ENCODE measurements at regions not wholly inside any gene's neighbourhood (a gene's known extent, or its start where the extent isn't known, plus 50 kb on each side); places are given as distances from the start of the nearest gene placed in this dataset.
A peak's percentile ranks its signal among the peaks of the same experiment; 100 is the strongest.
"Not testable (repeated sequence)": the region's sequence is repeated elsewhere in the genome, so short reads cannot be mapped to it uniquely, and the experiment has no call there.

DNA sequence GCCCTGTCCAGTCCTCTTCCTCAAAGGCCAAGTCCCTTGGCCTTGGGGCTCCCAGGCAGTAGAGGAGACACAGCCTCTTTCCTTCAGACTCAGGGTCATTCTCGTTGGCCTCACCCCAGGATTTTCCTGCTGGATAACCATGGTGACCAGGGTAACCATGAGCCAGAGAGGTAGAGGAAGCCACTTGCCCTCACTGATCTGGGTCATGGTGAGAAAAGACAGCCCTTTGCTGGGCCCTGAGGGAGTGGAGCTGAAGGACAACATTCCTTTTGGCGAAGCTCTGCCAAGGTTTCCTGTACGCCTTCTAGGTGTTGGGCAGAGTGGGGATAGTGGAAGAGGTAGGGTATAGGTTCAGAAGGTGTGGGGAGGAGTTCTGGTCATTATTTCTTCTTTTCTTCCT lies 53.1 kb upstream of the WNT4 start:
- no peak for DNase-seq

DNA sequence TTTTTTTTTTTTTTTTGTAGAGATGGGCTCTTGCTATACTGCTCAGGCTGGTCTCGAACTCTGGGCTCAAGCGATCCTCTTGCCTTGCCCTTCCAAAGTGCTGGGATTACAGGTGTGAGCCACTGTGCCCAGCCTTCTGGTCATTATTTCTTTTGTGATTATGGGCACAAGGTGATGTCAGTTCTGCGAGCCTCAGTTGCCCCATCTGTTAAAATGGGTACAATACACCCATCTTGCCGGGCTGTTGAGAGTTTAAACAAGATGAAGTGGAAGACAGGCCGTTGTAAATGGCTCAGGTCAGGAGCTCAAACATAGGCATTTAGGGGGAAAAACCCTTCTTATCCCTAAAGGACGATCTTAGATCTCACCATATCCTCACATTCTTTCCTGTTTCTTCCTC lies 53.7 kb upstream of the WNT4 start:
- DNase-seq = no peak

DNA sequence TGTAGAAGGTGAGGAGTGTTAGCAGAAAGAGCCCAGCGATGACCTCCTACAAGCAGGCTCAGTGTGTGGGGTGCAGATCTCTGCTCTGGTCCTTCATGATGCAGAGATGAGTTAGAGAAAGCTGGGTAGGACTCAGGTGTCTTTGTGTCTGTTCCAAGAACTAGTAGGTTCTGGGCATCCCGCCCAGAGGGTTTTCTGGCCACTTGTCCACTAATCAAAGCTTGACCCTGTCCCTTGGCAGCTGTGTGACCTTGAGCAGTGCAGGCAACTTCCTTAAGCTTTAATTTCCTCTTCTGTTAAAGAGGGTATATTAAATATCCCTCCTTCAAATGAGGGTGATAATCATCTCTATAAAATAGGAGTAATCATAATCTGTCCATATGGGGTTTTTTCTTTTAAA lies 54.7 kb upstream of the WNT4 start:
- no peak for DNase-seq

DNA sequence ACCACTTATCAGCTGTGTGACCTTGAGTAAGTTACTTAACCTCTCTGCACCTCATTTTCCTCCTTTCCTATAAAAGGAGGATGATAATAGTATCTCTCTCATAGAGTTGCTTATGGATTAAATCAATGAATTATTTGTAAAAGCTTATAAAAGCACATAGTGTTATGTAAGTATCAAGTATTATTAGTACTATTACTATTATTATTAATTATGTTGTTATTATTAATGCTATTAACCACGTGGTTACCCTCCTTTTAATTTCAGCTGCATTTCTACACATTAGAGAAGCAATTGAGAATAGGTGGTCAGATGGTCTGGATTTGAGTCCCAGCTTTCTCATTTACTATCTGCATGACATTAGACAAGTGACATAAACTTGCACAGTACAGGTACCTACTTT lies 58.1 kb upstream of the WNT4 start:
- DNase-seq = no peak

DNA sequence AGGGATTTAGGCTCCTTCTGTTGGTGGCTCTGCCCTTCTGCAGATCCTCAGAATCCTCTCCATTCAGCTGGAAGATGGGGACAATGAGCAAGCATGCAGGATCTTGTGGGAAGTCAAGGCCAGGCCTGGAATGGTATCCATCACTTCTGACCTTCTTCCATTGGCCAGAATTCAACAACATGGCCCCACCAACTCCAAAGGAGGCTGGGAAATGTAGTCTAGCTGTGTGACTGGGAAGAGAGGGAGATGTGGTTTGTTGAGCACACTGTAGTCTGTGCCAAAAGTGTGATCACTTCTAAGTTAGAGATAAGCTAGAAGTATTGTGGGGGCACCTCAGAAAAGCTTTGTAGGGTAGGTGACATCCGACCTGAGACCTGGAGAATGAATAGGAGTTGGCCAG lies 60.4 kb upstream of the WNT4 start:
- no peak for DNase-seq

DNA sequence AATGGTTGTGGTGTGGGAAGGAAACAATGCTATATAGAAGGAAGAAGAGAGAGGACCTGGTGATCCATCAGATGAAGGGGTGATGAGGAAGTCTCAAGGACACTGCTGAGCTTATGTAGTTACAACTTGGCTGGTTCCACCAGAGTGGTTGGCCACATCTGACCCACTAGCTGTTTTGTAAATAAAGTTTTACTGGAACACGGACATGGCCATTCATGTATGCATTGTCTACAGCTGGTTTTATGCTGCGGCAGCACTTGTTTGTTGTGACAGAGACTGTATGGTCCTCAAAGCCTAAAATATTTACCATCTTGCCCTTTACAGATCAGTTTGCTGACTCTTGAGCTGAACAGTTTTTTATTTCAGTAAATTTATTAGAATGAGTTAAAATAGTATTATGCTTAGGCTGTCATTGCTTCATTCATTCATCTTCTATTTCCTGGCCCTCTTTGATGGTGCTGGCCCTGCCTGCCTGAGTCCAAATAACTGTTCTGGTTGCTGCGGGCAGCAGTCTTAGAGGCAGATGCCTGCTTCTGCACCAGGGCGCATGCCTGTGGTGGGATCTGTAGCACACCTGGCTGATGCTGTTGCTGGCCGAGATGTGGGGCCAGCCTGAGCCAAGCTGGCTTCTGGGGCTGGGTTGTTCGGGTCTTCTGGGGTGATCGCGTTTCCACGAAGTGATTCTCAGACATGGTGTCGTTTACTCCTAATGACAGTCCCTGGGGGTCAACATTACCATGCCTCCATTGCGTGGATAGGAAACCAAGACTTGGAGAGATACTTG lies 61.4 kb upstream of the WNT4 start:
- DNase-seq = no peak

DNA sequence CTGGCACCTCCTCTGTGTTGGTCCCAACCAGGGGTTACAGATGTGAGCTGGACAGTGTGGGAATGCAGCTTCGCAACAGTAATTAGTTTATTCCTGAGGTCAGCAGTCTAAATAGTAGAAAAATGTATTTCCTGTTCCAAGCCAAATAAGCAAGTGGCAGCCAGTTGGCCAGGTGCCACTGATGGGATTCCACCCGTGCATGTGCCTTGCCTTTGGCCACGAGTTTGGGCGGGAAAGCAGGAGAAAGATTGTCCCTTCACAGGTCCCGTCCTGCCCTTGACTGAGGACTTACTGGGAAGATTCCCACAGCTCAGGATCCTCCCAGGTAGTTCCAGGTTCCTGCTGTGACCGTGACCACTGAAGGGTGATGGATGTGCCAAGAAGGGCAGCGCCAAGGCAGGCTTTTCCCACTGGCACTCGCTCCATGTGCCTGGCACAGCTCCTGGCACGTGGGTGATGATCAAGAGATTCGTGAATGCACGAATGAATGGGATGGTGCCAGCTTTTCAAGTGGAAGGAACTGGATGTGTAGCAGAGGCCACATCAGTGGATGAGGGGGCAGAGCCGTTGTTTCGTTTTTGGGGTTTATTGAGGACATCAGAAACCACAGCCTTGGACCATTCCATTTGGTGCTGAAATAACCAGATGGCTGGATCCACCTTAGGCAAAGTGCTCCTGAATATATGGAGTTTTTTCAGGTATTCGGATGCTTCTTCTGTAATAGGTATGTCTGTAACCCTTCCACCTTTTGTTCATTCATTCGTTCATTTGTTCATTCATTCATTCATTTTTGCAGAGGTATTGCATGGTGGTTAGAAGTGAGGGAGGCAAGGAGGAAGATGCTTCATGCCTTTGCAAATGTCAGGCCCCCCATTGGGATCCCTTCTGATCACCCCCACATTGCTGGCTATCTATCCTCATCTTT lies 62.4 kb upstream of the WNT4 start:
- DNase-seq = peak; percentile 9

DNA sequence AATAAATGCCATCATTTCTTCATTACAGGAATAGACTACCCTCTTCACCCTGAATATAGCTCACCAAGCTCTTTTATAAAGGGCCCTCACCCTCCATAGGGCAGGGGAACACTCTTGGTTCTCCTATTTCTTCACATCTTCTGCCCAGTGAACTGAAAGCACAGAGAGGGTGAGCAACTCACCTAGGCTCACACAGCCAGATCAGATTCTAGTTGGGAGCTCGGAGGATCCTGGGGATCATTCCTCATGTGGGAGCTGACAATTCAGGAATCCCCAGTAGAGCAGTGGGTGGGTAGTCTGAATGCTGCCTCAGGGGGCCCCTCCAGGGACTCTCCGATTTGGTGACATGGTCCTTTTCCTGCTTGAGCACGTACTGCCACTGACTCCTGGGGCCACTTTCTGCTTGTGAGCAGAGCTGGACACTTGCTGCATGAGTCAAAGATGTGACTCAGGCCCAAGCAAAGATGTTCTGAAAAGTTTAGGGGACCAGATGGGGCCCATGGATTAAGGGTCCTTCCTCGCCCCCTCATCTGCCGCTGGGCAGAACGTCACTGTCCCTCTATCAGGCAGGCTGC lies 63.7 kb upstream of the WNT4 start:
- no peak for DNase-seq

DNA sequence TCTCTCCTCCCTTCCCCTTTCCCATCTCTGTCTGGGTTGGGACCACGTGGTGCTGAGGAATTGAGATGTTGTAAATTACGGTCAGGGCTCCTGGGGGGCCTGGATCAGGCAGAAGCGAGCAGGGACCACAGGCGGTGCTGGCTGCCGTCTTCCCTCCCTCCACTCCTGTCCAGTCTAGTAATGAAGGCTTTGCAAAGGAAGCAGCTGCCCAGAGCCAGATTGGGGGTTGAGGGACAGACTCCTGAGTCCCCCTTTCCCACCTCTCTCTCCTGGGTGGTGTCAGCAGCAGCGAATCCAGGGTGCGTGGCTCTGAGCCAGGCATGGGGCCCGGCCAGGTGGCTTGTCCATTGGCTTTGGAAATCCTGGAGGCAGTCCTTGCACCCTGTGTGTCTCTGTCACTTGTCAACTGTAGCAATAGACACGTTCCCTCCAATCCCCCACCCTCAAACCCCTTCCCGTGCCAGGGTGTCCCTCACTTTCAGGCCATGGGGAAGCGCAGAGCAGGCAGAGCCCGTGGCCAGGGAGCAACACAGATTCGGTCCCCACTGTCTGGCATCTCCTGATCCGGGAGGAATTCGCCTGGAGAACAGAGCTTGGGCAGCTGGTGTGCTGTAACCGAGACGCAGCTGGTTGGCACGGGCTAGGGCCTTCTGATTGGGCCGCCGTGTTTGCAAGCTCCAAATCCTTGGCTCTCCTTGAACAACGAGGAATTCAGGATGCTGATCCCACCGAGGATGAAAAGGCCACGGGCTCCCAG lies 64.8 kb upstream of the WNT4 start:
- no peak for DNase-seq

DNA sequence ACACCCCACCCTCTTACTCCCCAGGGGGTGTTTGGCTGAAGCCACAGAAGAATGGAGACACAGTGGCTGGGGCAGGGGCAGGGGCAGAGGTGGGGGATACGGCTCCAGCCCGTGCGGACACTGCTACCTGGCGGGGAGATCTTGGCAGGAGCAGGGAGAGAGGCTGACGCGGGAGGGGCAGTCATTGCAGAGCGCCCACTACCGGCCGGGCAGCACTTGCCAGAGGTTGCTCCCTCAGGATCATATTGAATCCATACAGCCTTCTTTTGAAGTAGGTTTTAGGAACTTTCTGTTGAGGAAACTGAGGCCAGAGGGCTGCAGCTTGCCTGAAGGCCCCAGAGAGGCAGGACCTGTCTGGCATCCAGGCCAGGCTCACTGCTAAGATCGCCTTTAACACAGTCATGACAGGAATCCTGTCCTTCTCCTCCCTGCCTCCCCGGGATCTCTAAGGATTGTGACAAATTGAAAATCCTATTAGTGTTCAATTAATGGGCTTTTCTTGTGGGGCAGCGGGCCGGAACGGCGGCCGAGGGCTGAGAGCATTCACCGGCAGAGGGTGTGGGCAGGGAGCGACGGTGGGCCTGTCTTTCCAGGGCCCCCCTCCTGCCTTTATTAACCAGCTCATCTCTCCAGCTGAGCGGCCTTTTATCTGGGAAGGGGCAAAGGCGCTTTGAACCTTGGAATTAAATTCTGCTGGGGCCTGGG lies 65.5 kb upstream of the WNT4 start:
- no peak for DNase-seq

DNA sequence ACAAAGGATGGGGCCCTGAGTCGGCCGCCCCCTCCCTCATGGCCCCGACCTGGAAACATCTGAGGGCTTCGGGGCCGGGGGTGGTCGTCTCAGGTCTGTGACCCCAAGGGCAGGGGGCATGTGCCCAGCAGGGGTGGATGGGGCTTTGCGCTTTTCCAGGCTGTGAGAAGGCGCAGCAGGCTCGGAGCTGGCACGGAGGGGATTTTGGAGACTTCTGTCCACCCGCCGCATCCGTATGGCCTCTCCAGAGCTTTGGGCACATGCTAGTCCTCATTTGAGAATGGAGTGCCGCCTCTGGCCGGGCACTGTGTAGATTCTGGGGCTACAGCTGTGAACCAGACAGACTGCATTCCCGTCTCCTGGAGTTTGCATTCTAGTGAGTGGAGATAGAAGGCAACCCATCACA lies 66.1 kb upstream of the WNT4 start:
- no peak for DNase-seq

DNA sequence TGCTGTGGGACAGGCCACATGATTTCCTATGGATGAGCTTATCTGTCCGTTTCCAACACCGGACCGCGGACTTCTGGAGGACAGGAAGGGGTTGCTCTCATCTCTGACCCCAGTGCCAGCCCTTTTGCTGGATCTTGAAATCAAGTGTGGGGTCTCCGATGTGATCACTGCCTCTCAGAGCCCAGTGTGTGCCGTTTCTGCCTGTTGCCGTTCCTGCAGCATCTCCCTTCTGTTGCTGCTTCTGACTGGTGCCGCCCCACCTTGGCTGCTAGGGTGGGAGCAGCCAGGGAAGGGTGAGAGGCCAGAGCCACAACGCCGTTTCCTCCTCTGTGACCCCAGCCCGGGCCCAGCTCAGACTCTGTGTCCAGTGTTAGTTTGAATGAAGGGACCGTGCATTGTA lies 67.3 kb upstream of the WNT4 start:
- DNase-seq = no peak

DNA sequence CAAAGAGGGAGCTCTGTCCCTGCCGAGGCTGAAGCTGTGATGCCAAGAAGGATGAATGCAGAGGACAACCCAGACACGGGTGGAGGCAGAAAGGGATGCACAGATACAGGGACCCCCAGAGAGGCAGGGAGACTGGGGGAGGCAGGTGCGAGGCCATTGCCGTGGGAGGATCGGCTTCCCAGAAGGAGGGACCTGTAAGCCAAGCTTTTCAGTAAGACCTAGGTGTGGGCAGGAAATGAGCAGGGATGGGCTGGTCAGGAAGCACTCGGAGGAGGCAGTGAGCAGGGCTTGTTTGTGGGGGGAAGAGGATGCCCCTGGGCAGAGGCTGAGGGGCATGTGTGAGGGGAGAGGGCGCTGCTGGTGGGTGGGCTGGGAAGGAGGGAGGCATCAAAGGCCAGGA lies 67.7 kb upstream of the WNT4 start:
- DNase-seq = no peak

DNA sequence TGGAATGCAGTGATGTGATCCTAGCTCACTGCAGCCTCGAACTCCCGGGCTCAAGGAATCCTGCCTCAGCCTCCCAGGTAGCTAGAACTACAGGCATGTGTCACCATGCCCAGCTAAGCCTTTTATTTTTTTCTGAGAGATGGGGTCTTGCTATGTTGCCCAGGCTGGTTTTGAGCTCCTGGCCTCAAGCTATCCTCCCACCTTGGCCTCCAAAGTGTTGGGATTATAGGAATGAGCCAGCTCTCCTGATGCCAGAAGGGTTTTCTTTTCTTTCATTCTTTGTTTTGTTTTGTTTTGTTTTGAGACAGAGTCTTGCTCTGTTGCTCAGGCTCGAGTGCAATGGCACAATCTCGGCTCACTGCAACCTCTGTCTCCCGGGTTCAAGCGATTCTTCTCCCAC lies 68.6 kb upstream of the WNT4 start:
- DNase-seq = not testable (repeated sequence)

DNA sequence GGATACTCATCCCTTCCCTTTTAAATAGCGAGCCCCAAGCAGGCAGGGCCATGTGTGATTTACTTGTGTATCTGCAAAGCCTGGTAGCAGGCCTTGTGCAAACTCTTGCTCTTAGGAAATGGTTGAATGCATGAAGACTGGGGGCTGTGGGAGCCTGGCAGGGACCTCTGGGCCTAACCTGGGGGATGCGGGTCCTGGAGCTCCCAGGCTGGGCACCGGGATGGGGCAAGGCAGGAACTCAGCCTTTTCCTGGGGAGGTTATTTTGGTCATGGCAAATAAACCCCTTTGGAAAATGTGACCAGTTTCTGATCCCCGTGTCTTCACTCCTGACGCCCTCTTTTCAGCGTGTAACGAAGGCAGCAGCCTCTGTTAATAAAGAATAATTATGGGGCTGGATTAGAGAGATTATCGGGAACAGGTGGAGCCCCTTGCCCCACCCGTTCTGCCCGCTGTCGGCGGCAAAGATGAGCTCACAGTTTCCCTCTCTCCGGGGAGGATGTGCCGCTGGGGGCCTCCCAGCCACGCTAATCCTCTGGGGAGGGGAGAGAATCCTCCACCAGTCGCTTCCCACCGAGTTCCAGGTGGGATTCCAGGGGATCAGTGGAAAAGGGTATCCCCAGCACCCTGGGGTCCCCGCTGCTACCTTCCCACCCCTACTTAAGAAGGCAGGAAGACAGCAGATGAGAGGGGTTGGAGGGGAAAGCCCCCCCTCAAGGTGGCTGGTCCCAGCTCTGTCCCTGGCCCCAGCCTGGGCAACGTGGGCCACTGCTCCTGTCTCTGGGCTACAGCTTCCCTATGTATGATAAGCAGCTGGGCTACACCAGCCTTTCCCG lies 69.7 kb upstream of the WNT4 start:
- no peak for DNase-seq

DNA sequence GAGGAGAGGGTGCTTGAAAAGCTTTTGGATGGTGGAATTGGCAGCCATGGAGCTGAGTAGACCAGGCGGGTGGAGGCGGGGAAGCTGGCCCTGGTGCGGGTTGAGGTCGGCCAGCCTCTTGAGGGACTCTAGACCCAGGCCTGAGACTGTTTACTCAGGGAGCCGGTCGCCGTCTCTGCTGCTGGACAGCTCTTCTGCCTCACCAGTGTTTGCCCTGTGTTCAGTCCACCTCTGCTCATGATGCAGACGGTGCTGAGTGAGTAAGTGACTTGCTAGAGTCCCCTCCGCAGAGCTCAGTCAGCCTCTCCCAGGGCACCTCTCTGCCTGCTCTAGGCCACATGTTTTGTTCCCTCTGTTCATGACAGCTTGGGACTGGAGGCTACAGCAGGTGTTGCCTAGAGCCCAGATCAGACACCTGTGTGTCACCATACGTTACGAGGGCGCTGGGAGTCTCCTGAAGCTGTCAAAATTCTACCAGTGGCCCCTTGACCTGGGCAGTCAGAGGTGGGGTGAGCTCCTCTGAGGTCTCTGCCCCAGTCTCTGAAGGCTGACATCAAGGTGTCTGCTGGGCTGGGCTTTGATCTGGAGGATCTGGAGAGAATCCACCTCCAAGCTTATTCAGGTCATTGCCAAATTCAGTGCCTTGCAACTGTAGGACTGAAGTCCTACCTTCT lies 73.5 kb upstream of the WNT4 start:
- DNase-seq = no peak

DNA sequence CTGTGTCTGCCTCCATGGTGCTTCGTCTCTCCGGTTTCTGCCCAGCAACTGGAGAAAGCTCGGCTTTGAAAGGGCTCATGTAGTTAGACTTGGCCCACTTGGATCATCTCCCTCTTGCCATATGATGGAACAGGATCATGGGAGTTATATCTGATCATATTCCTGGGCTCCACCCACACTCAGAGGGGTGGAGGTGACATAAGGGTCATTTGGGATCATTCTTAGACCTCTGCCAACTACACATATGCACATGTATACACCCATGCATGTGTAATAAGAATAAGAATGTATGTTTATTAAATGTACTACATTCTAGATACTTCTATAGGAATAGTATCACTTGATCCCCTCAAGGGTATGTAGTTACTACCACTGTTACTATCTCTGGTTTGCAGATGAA lies 74.1 kb upstream of the WNT4 start:
- DNase-seq = no peak

DNA sequence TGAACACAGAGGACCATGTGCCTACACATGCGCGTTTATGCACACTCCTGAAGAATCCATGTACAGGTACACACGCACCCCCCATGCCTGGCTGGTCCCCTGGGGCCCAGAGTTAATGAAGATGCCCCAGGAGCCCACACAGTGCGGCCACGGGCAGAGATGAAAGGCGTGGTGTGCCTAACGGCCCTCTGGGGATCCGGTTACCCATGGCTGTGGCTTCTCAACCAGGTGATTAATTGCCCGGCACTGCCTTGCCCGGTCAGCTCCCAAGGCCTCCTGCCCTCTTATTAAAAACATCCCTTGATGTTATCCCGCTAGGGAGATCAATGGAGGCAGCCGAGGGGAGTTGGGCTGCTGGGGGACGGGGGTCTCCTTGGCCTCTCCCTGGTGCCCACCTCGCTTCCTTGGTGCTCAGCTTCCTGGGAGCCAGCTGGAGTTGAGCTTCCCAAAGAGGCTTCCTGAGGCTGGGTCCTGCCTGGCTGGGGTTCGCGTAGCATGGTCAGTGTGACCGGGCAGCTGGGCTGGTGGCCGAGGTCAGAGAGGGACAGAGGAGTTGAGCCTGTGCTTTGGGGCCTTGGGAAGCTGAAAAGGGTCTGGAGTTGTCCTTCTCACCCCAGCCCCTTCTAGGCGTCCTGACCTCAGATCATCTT lies 75.0 kb upstream of the WNT4 start:
- DNase-seq = no peak

DNA sequence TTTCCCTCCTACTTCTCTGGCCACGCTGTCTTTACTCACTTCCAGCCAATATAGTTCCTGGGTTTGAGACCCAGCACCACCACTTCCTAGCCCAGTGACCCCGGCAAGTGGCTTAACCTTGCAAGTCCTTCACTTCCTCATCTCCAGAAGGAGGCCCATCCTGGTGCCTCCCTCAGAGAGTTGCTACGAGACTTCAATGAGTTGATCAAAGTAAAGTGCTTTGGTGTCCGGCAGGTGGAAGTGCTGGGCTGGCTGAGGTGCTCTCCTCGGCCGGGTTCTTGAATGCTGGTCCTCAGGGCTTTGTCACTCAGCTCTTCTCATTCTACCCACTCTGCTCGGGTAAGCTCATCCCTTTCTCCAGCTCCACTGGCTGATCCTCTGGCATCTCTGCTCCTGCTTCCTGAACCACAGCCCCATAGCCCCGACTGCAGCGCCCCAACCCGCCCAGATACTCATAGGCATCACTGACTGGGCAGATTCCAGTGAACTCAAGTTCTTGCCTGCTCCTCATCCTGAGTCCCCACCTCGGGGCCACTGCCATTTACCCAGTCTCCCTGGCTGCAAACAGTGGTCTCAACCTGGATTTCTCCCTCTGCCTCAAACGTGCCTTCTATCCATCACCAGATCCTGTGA lies 75.8 kb upstream of the WNT4 start:
- DNase-seq = no peak
